HS-27A (cell line): ENCODE measurements at regions not wholly inside any gene's neighbourhood (a gene's known extent, or its start where the extent isn't known, plus 50 kb on each side); places are given as distances from the start of the nearest gene placed in this dataset.
A peak's percentile ranks its signal among the peaks of the same experiment; 100 is the strongest.
"Not testable (repeated sequence)": the region's sequence is repeated elsewhere in the genome, so short reads cannot be mapped to it uniquely, and the experiment has no call there.

Experiments used
- DNase-seq: peaks from one replicate; pipeline ENCODE4 v3.0.0-alpha.2; 2012; ENCODE audit warnings: low read depth, missing footprints

DNA sequence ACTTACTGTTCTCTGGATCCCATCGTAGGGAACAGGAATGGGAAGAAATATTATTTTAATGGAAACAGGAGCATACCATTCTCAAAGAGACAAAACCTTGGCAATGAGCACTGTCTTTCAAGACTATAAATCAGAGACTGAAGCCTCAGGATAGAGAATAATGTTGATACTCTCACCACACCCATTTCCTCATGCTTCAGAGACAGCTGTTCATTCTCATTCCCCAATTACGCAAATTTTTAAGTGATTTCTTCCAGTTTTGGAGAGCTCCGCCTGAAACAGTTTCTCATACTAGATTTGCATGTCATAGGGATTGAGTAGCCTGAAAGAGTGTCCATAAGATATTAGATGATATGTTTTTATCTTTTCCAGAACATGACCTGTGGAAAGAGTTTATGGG, 290.5 kb upstream of the RASA1 start:
- no peak for DNase-seq

- DNase-seq = no peak
Measured at GRCh38 chr5:86977808-86978207, 289.9 kb upstream of the RASA1 start.

DNA sequence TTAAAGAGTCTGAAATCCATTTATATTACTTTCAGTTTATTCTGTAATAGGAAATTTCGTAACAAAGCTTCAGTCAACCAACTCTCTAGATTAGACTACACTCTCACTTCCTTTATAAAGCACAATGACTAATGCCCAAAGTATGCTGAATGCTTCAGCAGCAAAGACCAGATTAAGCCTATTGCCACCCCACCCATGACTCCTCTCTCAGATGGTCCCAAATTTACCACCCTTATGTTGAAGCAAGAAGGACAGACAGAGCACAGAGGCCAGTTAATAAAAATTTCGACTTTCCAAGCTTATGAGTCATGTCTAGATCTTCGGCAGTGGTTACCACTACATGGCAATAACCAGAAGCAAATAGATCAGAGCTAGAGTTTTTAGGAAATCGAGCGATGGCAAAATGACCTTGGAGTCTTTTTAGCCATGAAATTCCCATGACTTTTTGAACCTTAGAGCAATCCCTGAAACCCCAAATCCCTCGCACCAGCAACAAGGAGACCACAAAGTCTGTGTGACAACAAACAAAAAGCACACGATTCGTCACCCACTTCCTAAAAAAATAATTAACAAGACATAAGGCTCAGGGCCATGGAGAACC, 287.8 kb upstream of the RASA1 start:
- peak; percentile 77 for DNase-seq

- no peak for DNase-seq
Measured at GRCh38 chr5:86981898-86982297, 285.8 kb upstream of the RASA1 start.

GRCh38 chr5:86983208-86983607, 284.5 kb upstream of the RASA1 start:
- DNase-seq = no peak

DNA sequence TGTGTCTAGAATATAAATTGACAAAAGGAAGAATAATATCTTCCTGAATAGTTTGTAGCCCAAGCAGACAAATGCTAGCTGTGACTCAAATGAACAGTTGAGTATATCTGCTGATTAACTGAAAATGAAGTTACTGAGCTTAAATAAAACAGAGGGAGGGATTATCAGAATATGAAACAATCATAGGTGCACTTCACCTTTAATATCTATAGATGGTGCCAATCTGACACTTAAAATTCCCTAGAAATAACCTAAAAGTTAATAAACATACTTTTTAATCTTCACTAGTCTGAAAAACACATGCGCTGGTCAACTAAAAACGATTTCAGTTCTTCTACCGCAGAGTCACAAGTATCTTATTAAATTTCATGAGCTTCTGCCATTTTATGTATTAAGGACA, 280.8 kb upstream of the RASA1 start:
- no peak for DNase-seq

DNA sequence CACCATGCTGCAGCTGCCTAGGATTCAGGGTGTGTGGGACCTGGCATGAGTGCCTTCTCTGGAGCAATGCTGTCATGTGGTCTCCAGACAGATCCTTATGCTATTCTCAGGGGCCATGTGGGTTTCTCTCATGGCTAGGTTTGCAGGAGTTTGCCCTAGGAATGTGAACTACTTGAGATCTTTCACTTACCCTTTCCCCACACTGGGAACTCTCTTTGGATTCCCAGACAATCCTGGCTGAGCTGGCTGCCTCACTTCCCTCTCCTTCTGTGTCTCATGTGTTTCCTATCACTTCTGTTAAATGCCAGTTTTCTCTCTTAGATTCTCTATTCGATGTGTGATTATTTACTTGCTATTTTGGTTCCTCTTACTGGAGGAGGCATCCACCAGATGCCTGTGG, 270.2 kb upstream of the RASA1 start:
- DNase-seq = no peak

DNA sequence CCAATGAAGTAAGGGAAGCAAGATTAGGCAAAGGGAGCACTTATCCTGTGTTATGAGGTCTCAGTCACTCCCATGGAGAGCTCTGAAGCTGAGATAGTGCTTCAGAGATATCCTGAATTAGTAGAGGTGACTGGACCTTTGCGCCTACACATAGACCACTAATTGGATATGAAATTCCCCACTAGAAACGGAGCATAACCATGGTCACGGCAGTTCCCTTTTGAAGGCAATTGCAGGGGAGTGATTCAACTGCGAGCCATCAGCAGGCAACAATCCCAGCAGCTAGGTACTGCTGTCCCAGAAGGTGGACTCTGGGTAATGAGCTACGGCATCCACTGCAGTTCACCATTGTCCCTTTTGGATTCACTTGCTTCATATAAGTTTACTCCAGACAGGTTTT, 267.7 kb upstream of the RASA1 start:
- DNase-seq = no peak

DNA sequence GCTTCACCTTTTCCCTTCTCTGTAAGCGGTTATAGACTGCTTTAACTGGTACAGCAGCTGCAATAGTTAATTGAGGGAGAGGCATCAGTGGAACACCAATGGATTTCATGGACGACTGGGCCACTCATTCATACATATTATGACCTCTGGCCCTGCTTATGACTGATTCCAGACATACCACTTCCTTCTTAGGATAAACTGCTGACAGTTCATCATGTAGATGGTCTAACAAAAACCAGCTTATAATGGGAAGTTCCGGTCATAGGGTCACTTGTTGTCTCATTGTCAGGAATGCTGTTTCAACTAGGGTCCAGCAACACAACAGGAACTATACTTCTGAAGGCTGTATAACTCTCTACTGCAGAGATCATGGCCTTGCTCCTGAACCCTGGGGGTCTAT, 265.2 kb upstream of the RASA1 start:
- DNase-seq = no peak

GRCh38 chr5:87004101-87004500, 263.6 kb upstream of the RASA1 start:
- no peak for DNase-seq

DNA sequence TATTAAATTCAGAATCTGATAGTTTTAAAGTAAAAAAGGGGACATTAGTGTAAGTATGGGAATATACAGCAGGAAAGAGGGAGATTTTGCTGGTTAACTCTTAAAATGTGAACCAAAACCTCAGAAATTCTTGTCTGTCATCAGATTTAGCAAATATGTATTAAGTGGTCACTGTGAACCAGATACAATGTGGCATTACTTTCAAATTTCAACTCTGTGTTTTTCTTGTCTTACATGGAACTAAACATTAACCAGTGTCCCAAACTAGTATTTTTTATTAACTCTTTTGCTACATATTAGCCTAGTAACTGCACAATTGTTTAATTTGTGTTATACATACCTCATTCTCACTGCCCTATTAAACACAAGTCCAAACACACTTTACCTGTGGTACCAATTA, 259.9 kb upstream of the RASA1 start:
- no peak for DNase-seq

GRCh38 chr5:87008751-87009560, 258.7 kb upstream of the RASA1 start:
- DNase-seq = no peak

- no peak for DNase-seq
Measured at GRCh38 chr5:87010736-87011135, 256.9 kb upstream of the RASA1 start.

DNA sequence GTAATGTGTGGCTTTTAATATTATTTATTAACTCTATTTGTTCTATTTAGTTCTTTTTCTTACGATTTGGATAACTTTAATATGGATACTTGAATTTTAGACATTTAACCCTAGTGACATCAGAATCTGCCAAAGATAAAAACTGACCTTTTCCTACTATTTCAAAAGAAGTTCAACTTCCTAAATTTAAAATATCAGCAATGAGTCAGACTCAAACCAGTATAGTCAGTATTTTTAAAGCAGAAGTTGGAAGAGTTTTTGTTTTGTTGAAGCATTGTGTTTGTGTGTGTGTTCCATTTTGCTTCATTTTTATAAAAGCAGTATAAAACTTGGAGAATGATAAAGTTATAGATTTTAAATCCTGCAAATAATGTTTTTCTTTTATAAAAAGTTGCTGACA, 251.8 kb upstream of the RASA1 start:
- DNase-seq = no peak

GRCh38 chr5:87020099-87020934, 247.4 kb upstream of the RASA1 start:
- DNase-seq = no peak

DNA sequence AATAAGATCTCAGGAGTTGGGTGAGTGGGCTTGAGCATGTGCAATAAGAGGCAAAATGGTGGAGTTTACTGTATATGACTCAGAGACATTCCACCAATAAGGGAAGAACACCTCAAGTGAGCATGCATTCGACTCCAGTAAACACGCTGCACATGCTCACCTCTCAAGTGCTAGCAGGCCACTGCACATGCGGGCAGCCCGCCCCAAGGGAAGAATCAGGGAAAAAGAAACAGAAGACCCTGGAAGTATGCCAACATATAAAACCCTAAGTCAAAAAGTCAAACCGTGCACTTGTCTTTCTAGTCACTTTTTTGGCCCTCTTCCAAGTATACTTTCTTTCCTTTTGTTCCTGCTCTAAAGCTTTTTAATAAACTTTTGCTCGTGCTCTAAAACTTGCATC, 245.3 kb upstream of the RASA1 start:
- no peak for DNase-seq

DNA sequence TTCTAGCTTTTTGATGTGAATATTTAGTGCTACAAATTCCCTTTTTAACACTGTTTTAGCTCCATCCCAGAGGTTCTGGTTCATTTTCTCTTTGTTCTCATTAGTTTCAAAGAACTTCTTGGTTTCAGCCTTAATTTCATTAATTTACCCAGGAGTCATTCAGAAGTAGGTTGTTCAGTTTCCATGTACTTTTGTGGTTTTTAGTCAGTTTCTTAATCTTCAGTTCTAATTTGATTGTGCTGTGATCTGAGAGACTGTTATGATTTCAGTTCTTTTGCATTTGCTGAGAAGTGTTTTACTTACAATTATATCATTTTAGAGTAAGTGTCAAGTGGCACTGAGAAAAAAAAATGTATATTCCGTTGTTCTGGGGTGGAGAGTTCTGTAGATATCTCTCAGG, 240.1 kb upstream of the RASA1 start:
- DNase-seq = no peak

DNA sequence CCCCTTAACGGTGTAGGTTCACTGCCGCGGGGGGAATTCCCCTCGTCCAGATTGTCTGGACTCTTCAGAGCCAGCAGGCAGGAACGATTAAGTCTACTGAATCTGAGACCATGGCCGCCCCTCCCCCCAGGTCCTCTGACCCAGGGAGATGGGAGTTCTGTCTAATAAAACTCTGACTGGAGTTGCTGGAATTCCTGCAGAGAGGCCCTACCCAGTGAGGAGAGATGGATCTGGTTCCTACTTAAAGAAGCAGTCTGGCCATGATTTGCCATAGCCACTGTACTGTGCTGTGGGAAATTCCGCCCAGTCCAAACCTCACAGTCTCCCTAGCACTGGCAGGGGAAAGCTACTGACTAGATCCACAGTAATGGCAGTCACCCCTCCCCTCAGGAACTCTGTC, 237.7 kb upstream of the RASA1 start:
- DNase-seq = no peak

- no peak for DNase-seq
Measured at GRCh38 chr5:87030699-87031098, 237.0 kb upstream of the RASA1 start.

GRCh38 chr5:87034557-87034956, 233.1 kb upstream of the RASA1 start:
- no peak for DNase-seq

DNA sequence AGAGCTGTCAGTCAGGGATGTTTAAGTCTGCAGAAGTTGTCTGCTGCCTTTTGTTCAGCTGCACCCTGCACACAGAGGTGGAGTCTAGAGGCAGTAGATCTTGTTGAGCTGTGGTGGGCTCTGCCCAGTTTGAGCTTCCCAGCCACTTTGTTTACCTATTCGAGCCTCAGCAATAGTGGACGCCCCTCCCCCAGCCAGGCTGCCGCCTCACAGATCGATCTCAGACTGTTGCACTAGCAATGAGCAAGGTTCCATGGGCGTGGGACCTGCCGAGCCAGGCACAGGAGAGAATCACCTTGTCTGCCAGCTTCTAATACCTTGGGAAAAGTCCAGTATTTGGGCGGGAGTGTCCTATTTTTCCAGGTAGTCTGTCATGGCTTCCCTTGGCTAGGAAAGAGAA, 225.1 kb upstream of the RASA1 start:
- DNase-seq = no peak

DNA sequence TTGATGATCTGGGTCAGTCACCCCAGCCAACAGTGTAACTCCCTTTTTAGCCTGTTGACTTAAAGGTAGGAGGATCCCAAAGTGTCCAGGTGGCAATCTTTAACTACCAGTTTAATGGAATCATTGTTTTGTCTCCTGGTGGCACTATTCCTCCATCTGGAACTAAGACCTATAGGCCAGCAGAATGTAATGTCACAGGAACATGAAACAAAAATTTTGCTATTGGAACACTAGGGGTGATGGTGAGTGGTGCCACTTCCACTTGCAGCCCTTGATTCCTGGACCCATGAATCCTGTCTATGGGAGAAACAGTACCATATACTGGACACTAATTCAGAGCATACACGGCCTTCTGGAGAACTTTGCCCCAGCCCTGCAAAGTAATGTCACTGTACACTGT, 219.5 kb upstream of the RASA1 start:
- DNase-seq = peak; percentile 1

DNA sequence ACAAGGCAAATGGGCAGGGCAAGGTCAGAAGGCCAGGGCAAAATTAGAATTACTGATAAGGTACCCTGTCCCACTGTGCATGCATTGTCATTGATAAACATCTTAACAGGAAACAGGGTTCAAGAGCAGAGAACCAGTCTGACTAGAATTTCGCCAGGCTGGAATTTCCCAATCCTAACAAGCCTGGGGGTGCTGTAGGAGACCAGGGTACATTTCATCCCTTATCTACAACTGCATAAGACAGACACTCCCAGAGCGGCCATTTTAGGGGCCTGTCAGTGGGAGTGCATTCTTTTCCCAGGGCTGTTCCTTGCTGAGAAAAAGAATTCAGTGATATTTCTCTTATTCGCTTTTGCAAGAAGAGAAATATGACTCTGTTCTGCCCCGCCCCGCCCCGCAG, 218.7 kb upstream of the RASA1 start:
- not testable (repeated sequence) for DNase-seq
